Aorta (tissue), 5 donors: ENCODE measurements at regions not wholly inside any gene's neighbourhood (a gene's known extent, or its start where the extent isn't known, plus 50 kb on each side); places are given as distances from the start of the nearest gene placed in this dataset.
"Not testable (repeated sequence)": the region's sequence is repeated elsewhere in the genome, so short reads cannot be mapped to it uniquely, and the experiment has no call there.

Source experiments
- ATAC-seq: fragments of 200-7000 bp; cut with Tn5 transposase; one replicate; pipeline ENCODE4 v1.9.1; 2022; ENCODE audit warnings: moderate library complexity; ENCODE audit not compliant: low FRiP score
- DNase-seq, 2 donors: peaks; one replicate each; pipeline ENCODE4 v3.0.0-alpha.2; 2020
- H3K27ac ChIP-seq, 2 donors: one replicate each; pipeline ENCODE4 v1.5.1; 2013; ENCODE audit warnings: low read length in 2 of 2, mild to moderate bottlenecking in 2 of 2, moderate library complexity in 2 of 2, control low read depth in 1 of 2, inconsistent platforms in 1 of 2, low read depth in 1 of 2
- H3K27me3 ChIP-seq, 2 donors: one replicate each; pipeline ENCODE4 v1.6.1; 2013; ENCODE audit warnings: control low read depth in 1 of 2, low read length in 1 of 2, mild to moderate bottlenecking in 1 of 2, moderate library complexity in 1 of 2; ENCODE audit not compliant: insufficient read depth in 2 of 2, control insufficient read depth in 1 of 2
- H3K36me3 ChIP-seq, 2 donors: one replicate each; pipeline ENCODE4 v1.6.1; 2013; ENCODE audit warnings: control low read depth in 1 of 2, low read length in 1 of 2, mild to moderate bottlenecking in 1 of 2; ENCODE audit not compliant: insufficient read depth in 2 of 2, control insufficient read depth in 1 of 2
- H3K4me1 ChIP-seq, 2 donors: one replicate each; pipeline ENCODE4 v1.6.1; 2013; ENCODE audit warnings: low read length in 2 of 2, control low read depth in 1 of 2, mild to moderate bottlenecking in 1 of 2, moderate library complexity in 1 of 2; ENCODE audit not compliant: insufficient read depth in 2 of 2, control insufficient read depth in 1 of 2
- H3K4me3 ChIP-seq, 2 donors: one replicate each; pipeline ENCODE4 v1.5.1; 2013; ENCODE audit warnings: low read length in 2 of 2, control low read depth in 1 of 2, mild to moderate bottlenecking in 1 of 2
- H3K9me3 ChIP-seq: one replicate; pipeline ENCODE4 v1.6.1; 2013; ENCODE audit warnings: mild to moderate bottlenecking, low read length; ENCODE audit not compliant: control insufficient read depth
- WGBS, 2 donors: extraction: QIAGEN DNeasy Blood & Tissue Kit; methylation state at CpG; one replicate each; pipeline ENCODE4 v1.1.7; 2013; 5-methylcytosine and 5-hydroxymethylcytosine counted together
- intact Hi-C, 2 donors: fragments of 100-400 bp; cut with DNase I; formaldehyde crosslinking; loops; one replicate each; pipeline versions ENCODE4 v1.14.2 to v1.15.0; 2022
- donor health status: healthy with polysubstance abuse.
- donor health status: Bipolar disorder and iron deficiency.
- donor health status: DM: no; HTN: no; CAD: no.
- donor health status: DM: no; HTN: no; CAD: no.
- donor health status: DM: yes; HTN: yes; CAD: no.

DNA sequence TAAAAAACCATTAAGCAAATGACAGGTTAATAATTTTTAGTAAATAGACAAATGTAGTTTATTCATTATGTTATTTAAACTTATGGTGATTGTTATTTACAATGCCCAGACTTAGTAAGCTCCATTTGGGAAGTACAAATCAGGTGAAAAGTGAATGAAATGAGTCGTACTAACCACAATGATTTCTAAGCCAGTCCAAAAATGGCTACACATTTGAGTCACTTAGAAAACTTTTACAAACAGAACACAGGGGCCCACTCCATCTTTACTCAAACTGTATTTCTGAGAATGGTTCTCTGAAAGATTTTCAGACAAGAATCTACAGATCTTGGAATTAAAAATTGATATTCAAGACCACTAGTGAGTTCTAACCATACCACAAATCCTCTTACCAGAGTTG lies 653.3 kb upstream of the MIS18BP1 start:
- no peak overlapping the region for H3K27ac ChIP-seq
- H3K4me1 ChIP-seq, result no peaks in the 10 kb centered on the region
- H3K27me3 ChIP-seq, result no peaks in the 10 kb centered on the region
- intact Hi-C loops, result no loop called here
- H3K36me3 ChIP-seq, result no peaks in the 10 kb centered on the region
- DNase-seq (no peak), ATAC-seq (no peak)
- H3K9me3 ChIP-seq, result peaks cover 5% of the 10 kb centered on the region
- 73 to 96% methylated on average over 1 of the region's 1 CpG for WGBS, 2 donors
- no peak overlapping the region for H3K4me3 ChIP-seq

DNA sequence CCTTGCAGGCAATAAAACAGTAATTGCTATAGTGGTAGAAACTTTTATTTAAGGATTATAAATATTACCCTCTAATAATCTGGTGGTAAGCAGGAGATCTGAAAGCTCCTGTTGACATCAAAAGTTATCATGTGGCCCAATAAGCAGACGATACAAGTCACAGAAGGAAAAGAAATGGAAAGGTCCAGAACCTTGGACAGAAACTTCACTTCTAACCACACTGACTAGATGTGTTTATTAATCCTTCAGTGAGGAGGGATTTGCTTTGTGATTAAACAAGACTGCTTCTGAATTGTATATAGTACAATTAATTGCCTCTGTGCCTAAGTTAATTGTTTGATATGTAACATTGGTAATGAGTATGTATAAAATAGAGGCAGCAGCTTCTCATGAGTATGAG lies 652.7 kb upstream of the MIS18BP1 start:
- Histone ChIP-seq H3K36me3 (no peaks in the 10 kb centered on the region), H3K4me3 (no peak overlapping the region), H3K27me3 (no peaks in the 10 kb centered on the region), H3K4me1 (no peaks in the 10 kb centered on the region), H3K9me3 (peaks cover 4% of the 10 kb centered on the region), H3K27ac (no peak overlapping the region)
- no peak for ATAC-seq
- intact Hi-C loops, result no loop called here
- WGBS, 2 donors, result 65 to 73% methylated on average over 1 of the region's 1 CpG
- no peak for DNase-seq

DNA sequence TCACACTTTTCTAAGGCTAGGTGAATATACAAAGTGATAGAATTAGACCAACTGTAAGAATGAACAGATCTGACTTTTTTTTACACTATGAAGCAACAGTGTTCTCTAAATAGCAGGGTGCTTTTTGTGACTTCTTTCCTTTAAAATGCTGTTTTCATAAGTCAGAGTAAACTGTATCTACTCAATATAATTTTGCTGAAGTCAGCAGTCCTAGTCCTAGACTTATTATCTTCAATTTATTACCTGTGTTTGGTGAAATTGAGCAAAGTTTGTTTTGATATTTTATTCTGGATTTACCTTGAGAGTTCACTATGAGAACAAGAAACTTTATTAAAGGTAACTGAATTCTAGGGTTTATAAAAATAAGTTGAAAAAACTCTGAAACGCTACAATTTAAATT lies 651.3 kb upstream of the MIS18BP1 start:
- H3K4me3 ChIP-seq, result no peak overlapping the region
- no peak for ATAC-seq
- no peaks in the 10 kb centered on the region for H3K27me3 ChIP-seq
- H3K36me3 ChIP-seq, result no peaks in the 10 kb centered on the region
- H3K4me1 ChIP-seq, result no peaks in the 10 kb centered on the region
- no peak overlapping the region for H3K27ac ChIP-seq
- intact Hi-C loops, result no loop called here
- no peak for DNase-seq
- 82 to 92% methylated on average over 1 of the region's 1 CpG for WGBS, 2 donors
- H3K9me3 ChIP-seq, result no peaks in the 10 kb centered on the region

DNA sequence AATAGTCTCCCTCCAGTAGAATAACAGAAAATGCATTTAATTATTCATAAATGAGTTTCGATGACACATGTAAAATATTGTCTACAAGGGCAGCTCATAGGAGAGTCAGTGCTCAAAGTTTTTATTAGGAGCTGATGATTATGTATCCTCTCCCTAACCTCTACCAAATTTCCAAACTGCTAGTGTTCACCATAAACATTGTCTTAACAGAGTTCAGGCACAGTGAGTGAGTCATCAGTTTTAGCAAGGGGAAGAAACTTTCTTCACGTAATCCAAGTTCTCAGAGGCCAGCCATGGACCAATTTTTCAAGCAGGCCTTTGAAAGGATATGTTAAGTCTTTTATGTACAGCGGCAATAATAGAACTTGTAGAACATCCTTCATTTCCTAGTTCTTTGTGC lies 649.2 kb upstream of the MIS18BP1 start:
- H3K27me3 ChIP-seq, result no peaks in the 10 kb centered on the region
- H3K4me3 ChIP-seq, result no peak overlapping the region
- ATAC-seq, result no peak
- intact Hi-C loops, result no loop called here
- 73 to 74% methylated on average over 3 of the region's 3 CpGs for WGBS, 2 donors
- DNase-seq, result no peak
- no peaks in the 10 kb centered on the region for H3K9me3 ChIP-seq
- no peaks in the 10 kb centered on the region for H3K4me1 ChIP-seq
- no peaks in the 10 kb centered on the region for H3K36me3 ChIP-seq
- no peak overlapping the region for H3K27ac ChIP-seq

DNA sequence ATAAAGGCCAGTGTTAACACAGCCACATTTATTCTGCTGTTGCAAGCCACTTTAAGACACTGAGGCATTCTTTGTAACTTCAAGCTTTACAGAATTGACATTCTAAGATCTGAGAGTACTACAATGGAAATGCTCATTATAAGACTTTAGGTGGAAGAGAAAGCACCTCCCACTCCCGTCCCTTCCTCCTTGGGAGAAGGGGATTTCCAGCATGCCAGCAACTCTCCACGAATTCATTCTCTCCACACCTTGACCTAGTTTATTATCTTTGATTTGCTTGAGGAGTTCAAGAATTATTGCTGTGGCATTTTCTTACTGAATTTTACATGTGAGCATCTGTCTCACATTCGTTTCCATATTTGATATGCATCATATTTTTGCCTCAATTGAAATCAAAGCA lies 644.4 kb upstream of the MIS18BP1 start:
- Histone ChIP-seq H3K4me1 (no peaks in the 10 kb centered on the region), H3K27me3 (no peaks in the 10 kb centered on the region), H3K36me3 (no peaks in the 10 kb centered on the region), H3K9me3 (no peaks in the 10 kb centered on the region), H3K4me3 (no peak overlapping the region), H3K27ac (no peak overlapping the region)
- WGBS, 2 donors, result 64 to 74% methylated on average over 3 of the region's 3 CpGs
- DNase-seq (no peak), ATAC-seq (no peak)
- intact Hi-C loops, result no loop called here

DNA sequence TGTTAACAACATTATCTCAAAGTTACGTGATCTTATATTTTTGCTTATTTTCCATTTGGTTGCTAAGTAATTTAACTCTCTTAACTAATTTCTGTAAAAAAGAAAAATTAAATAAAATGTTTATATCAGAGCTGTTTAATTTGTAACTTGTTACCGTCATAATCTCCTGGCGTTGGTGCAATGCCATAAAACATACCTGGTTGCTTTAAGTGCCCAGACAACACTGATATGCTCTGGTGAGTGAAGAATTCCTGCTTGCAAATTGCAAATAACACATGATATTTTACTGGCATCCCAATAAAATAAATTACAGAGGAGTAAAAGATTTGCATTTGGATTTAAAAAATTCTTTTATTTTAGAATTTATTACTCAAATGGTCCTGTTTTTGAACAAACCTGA lies 640.1 kb upstream of the MIS18BP1 start:
- Histone ChIP-seq H3K27ac (no peak overlapping the region), H3K4me1 (no peaks in the 10 kb centered on the region), H3K27me3 (peaks cover 0 to 2% of the 10 kb centered on the region in 2 donors), H3K9me3 (peaks cover 4% of the 10 kb centered on the region), H3K4me3 (no peak overlapping the region), H3K36me3 (no peaks in the 10 kb centered on the region)
- ATAC-seq (no peak), DNase-seq (no peak)
- intact Hi-C loops, result no loop called here
- 51 to 64% methylated on average over 3 of the region's 3 CpGs for WGBS, 2 donors

DNA sequence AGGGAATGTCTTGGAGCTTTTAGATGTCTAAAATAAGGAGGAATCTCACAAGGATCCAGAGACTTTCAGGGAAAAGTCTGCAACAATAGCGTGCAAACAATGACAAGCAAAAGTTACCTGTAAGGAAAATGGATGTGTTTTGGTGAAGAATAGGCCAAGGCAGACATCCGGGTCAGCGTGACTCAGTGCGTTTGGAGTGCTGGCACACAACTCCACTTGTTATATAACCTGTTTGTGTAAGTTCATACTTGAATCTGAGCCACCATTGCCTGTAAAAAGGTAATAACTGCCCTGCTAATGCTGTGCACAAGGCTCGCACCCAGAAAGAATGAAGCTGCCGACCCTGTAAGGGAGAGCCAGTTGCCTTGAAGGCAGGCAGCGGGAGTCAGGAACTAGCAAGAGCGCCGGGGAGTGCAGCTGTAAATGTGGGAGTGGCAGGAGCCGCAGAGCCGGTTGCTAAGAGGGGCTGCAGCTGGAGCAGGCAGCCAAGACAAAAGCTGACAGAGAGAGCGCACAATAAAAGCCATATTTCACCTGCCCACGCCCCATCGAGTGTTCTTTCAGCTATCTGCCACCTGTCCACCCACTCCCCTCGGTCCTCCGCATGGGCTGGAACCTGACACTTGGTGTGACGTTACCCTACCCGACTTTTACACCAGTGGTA lies 638.5 kb upstream of the MIS18BP1 start:
- no peak for ATAC-seq
- no peak overlapping the region for H3K4me3 ChIP-seq

DNA sequence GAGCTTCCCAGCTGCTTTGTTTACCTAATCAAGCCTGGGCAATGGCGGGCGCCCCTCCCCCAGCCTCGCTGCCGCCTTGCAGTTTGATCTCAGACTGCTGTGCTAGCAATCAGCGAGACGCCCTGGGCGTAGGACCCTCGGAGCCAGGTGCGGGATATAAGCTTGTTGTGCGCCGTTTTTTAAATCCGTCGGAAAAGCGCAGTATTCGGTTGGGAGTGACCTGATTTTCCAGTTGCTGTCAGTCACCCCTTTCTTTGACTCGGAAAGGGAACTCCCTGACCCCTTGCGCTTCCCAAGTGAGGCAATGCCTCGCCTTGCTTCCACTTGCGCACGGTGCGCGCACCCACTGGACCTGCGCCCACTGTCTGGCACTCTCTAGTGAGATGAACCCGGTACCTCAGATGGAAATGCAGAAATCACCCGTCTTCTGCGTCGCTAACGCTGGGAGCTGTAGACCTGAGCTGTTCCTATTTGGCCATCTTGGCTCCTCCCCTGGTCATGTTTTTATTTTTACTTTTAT lies 635.8 kb upstream of the MIS18BP1 start:
- 82 to 83% methylated on average over 21 to 28 of the region's 28 CpGs for WGBS, 2 donors
- ATAC-seq, H3K9me3 ChIP-seq, H3K4me3 ChIP-seq, H3K36me3 ChIP-seq, H3K27me3 ChIP-seq, intact Hi-C loops, H3K4me1 ChIP-seq, H3K27ac ChIP-seq, DNase-seq: not testable (repeated sequence)

More for the DNA sequence above, 638.5 kb upstream of the MIS18BP1 start:
- no peak for DNase-seq
- Histone ChIP-seq H3K27me3 (peaks cover 0 to 2% of the 10 kb centered on the region in 2 donors), H3K27ac (no peak overlapping the region), H3K36me3 (no peaks in the 10 kb centered on the region), H3K4me1 (no peaks in the 10 kb centered on the region), H3K9me3 (peaks cover 4% of the 10 kb centered on the region)
- 54 to 56% methylated on average over 18 of the region's 18 CpGs for WGBS, 2 donors
- intact Hi-C loops, result no loop called here

DNA sequence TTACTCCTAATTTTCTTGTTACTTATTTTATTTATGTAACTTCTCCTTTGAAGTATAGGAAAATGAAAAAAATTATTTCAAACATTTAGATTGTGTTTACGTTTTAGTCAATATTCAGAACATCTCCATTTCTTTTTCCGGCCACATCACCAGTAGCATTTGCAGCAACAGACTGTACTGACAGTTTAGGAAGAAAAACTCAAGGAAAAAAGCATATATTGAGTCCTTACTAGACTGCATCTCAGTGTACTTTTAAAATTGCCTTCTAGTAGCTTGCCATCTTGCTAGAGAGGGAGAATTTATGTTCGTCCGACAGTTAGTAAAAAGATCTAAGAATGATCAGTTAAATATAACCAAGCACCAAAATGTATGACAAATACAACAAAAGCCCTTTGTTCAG lies 625.0 kb upstream of the MIS18BP1 start:
- no peak for DNase-seq

More for the DNA sequence above, 625.0 kb upstream of the MIS18BP1 start:
- Histone ChIP-seq H3K4me1 (no peaks in the 10 kb centered on the region), H3K4me3 (no peak overlapping the region), H3K27ac (no peak overlapping the region), H3K36me3 (no peaks in the 10 kb centered on the region), H3K27me3 (no peaks in the 10 kb centered on the region), H3K9me3 (no peaks in the 10 kb centered on the region)
- intact Hi-C loops, result no loop called here
- ATAC-seq, result no peak
- WGBS, 2 donors, result 88% methylated on average over 4 of the region's 4 CpGs
